ENCODE measurements at regions not wholly inside any gene's neighbourhood (a gene's known extent, or its start where the extent isn't known, plus 50 kb on each side); places are given as distances from the start of the nearest gene placed in this dataset.

DNA sequence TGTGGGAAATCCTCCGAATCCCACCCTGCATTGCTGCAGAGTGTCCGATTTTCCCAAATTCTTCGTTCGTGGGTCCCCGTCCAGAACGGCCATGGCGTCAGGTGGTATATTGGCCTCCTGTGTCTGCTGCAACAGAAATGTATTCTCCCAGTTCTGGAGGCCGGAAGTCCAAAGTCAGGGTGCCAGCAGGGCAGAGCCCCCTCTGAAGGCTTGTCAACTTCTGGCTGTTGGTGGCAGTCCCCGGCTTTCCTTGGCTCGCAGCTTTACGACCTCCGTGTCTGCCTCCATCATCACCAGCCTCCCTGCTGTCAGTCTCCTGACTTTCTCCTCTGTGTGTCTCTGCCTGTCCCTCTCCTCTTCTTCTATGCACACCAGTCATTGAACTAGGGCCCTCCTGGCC, 142.1 kb upstream of the FOXF1 start:
- H3K36me3 ChIP-seq (replicated peaks in 1 of 2; ENCODE audit: control insufficient read depth in 2 of 2, insufficient read depth in 2 of 2, low read length in 2 of 2): no peaks in the 10 kb centered on the region
- H3K9me3 ChIP-seq (replicated peaks in 1 of 2; ENCODE audit: control insufficient read depth in 2 of 2, insufficient read depth in 1 of 2, low read depth in 1 of 2, low read length in 2 of 2): no peaks in the 10 kb centered on the region
- H2BK120ac ChIP-seq (ENCODE audit: low read depth, low read length): no peak overlapping the region
- H3K27me3 ChIP-seq (ENCODE audit: control insufficient read depth in 3 of 3, insufficient read depth in 3 of 3, low read depth in 1 of 3, low read length in 3 of 3): peaks cover 0 to 36% (median 0%) of the 10 kb centered on the region in 3 experiments
- H3K23ac ChIP-seq (ENCODE audit: low read depth, low read length, poor library complexity): no peak overlapping the region
- H2BK12ac ChIP-seq (ENCODE audit: low read length): no peak overlapping the region
- H2BK15ac ChIP-seq (ENCODE audit: low read length): no peak overlapping the region
- H2BK5ac ChIP-seq (ENCODE audit: low read length): no peak overlapping the region
- peaks cover 0 to 8% of the 10 kb centered on the region in 2 donors for H3K4me1 ChIP-seq (ENCODE audit: control insufficient read depth in 2 of 2, insufficient read depth in 1 of 2, low read depth in 1 of 2, low read length in 2 of 2)
- no peak overlapping the region for H3K9ac ChIP-seq (ENCODE audit: low read depth, low read length, poor library complexity)
- no peak overlapping the region for H4K8ac ChIP-seq (ENCODE audit: low read depth, low read length)
- no peaks in the 10 kb centered on the region for H3K79me1 ChIP-seq (ENCODE audit: low read depth, low read length)
- no peak for DNase-seq (ENCODE audit: low spot score)
- no CpG with 5 or more reads among the region's 12 CpGs for WGBS, 2 donors (ENCODE audit: extremely low coverage in 2 of 2, insufficient read length in 2 of 2, insufficient replicate concordance in 1 of 2)
- H2AFZ ChIP-seq (ENCODE audit: low read length): no peak overlapping the region
- H3K14ac ChIP-seq (ENCODE audit: low read length): no peak overlapping the region
- H3K4me3 ChIP-seq (ENCODE audit: low read length in 2 of 2): no peak overlapping the region
- no peak overlapping the region for H2AK5ac ChIP-seq (ENCODE audit: low read depth, low read length)
- H4K91ac ChIP-seq (ENCODE audit: low read depth, low read length, poor library complexity): peak overlapping the region; percentile 24
- H3K27ac ChIP-seq (replicated peaks; ENCODE audit: low read length): no peak overlapping the region
- no peak overlapping the region for H3K4me2 ChIP-seq (ENCODE audit: insufficient read depth, low read length, poor library complexity, severe bottlenecking)
- no peak overlapping the region for H3K4ac ChIP-seq (ENCODE audit: low read length)
- no peak overlapping the region for H3K18ac ChIP-seq (ENCODE audit: low read length)

DNA sequence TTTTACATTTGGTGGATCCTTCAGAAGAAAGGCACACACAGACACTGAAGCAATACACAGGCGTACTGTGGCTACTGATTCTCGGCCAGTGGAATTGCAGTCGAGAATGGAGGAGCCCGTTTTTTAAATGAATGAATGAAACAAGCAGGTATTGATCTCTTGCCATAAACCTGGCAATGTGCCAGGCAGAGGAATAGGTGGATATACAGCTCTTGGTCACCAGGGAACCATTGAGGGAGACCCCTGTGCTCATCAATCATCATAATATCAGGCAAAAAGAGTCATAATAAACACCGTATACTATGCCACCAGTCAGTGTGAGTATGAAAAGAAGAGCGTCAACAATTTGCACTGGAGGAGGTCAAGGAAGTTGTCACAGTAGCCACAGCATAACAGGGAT, 140.3 kb upstream of the FOXF1 start:
- Histone ChIP-seq H4K8ac (ENCODE audit: low read depth, low read length) (no peak overlapping the region), H3K36me3 (replicated peaks in 1 of 2; ENCODE audit: control insufficient read depth in 2 of 2, insufficient read depth in 2 of 2, low read length in 2 of 2) (no peaks in the 10 kb centered on the region), H2BK15ac (ENCODE audit: low read length) (no peak overlapping the region), H2AFZ (ENCODE audit: low read length) (no peak overlapping the region), H3K4me3 (ENCODE audit: low read length in 2 of 2) (no peak overlapping the region), H3K4me2 (ENCODE audit: insufficient read depth, low read length, poor library complexity, severe bottlenecking) (no peak overlapping the region), H3K27ac (replicated peaks; ENCODE audit: low read length) (no peak overlapping the region), H3K79me1 (ENCODE audit: low read depth, low read length) (no peaks in the 10 kb centered on the region), H4K91ac (ENCODE audit: low read depth, low read length, poor library complexity) (no peak overlapping the region), H3K4me1 (ENCODE audit: control insufficient read depth in 2 of 2, insufficient read depth in 1 of 2, low read depth in 1 of 2, low read length in 2 of 2) (peaks cover 0 to 8% of the 10 kb centered on the region in 2 donors), H2BK12ac (ENCODE audit: low read length) (no peak overlapping the region), H3K4ac (ENCODE audit: low read length) (no peak overlapping the region), H3K27me3 (ENCODE audit: control insufficient read depth in 3 of 3, insufficient read depth in 3 of 3, low read depth in 1 of 3, low read length in 3 of 3) (peaks cover 0 to 27% (median 0%) of the 10 kb centered on the region in 3 experiments), H2BK120ac (ENCODE audit: low read depth, low read length) (no peak overlapping the region), H3K18ac (ENCODE audit: low read length) (no peak overlapping the region), H2AK5ac (ENCODE audit: low read depth, low read length) (no peak overlapping the region), H3K9ac (ENCODE audit: low read depth, low read length, poor library complexity) (no peak overlapping the region), H3K23ac (ENCODE audit: low read depth, low read length, poor library complexity) (no peak overlapping the region), H3K14ac (ENCODE audit: low read length) (no peak overlapping the region), H3K9me3 (replicated peaks in 1 of 2; ENCODE audit: control insufficient read depth in 2 of 2, insufficient read depth in 1 of 2, low read depth in 1 of 2, low read length in 2 of 2) (no peaks in the 10 kb centered on the region), H2BK5ac (ENCODE audit: low read length) (no peak overlapping the region)
- no CpG with 5 or more reads among the region's 6 CpGs for WGBS, 2 donors (ENCODE audit: extremely low coverage in 2 of 2, insufficient read length in 2 of 2, insufficient replicate concordance in 1 of 2)
- no peak for DNase-seq (ENCODE audit: low spot score)

DNA sequence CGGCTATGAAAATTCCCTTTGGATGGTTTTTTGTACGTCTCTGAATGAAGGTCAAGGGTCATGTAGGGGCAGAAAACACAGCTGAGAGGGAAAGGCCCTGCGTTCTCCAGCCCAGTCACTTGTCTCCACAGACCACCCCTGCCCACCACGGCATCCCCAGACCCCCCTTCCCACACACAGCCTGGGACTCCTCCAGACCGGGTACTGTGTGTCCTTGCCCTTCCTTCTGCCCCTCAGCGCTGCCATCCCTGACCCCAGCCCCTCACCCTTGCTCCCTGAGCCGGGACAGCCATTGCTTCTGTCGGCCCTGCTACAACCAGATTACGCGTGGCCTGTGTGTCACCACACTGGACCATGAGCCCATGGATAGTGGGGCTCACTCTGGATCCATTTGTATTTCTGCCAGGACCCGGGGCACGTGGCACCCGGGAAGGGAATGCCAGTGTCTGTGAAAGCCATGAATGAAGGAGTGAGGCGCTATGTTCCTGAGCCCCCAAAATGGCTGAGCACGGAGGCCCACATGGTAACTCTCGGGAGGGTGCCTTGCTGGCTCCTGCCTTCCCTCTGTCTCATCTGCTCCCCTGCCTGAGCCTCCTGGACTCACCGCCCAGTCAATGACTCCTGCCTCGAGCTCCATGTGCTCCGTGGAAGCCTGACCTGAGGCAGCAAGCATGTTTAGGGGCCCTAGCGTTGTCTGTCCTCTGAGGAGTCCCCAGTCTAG, 139.1 kb upstream of the FOXF1 start:
- H3K79me1 ChIP-seq (ENCODE audit: low read depth, low read length): no peaks in the 10 kb centered on the region
- H2BK15ac ChIP-seq (ENCODE audit: low read length): no peak overlapping the region
- WGBS, 2 donors (ENCODE audit: extremely low coverage in 2 of 2, insufficient read length in 2 of 2, insufficient replicate concordance in 1 of 2): no CpG with 5 or more reads among the region's 20 CpGs
- H2BK12ac ChIP-seq (ENCODE audit: low read length): peak overlapping the region; percentile 8
- H3K14ac ChIP-seq (ENCODE audit: low read length): no peak overlapping the region
- H3K4me3 ChIP-seq (ENCODE audit: low read length in 2 of 2): no peak overlapping the region
- H3K9me3 ChIP-seq (replicated peaks in 1 of 2; ENCODE audit: control insufficient read depth in 2 of 2, insufficient read depth in 1 of 2, low read depth in 1 of 2, low read length in 2 of 2): no peaks in the 10 kb centered on the region
- no peak for DNase-seq (ENCODE audit: low spot score)
- H3K4me1 ChIP-seq (ENCODE audit: control insufficient read depth in 2 of 2, insufficient read depth in 1 of 2, low read depth in 1 of 2, low read length in 2 of 2): peaks cover 0 to 8% of the 10 kb centered on the region in 2 donors
- peak overlapping the region; percentile 43 for H3K4ac ChIP-seq (ENCODE audit: low read length)
- H2AK5ac ChIP-seq (ENCODE audit: low read depth, low read length): peak overlapping the region; percentile 69
- H3K9ac ChIP-seq (ENCODE audit: low read depth, low read length, poor library complexity): no peak overlapping the region
- peaks cover 0 to 28% (median 0%) of the 10 kb centered on the region in 3 experiments for H3K27me3 ChIP-seq (ENCODE audit: control insufficient read depth in 3 of 3, insufficient read depth in 3 of 3, low read depth in 1 of 3, low read length in 3 of 3)
- peak overlapping the region; percentile 24 for H4K91ac ChIP-seq (ENCODE audit: low read depth, low read length, poor library complexity)
- peak overlapping the region; percentile 89 for H3K18ac ChIP-seq (ENCODE audit: low read length)
- H3K36me3 ChIP-seq (replicated peaks in 1 of 2; ENCODE audit: control insufficient read depth in 2 of 2, insufficient read depth in 2 of 2, low read length in 2 of 2): no peaks in the 10 kb centered on the region
- H3K23ac ChIP-seq (ENCODE audit: low read depth, low read length, poor library complexity): peak overlapping the region; percentile 48
- H3K4me2 ChIP-seq (ENCODE audit: insufficient read depth, low read length, poor library complexity, severe bottlenecking): no peak overlapping the region
- no peak overlapping the region for H4K8ac ChIP-seq (ENCODE audit: low read depth, low read length)
- no peak overlapping the region for H3K27ac ChIP-seq (replicated peaks; ENCODE audit: low read length)
- peak overlapping the region; percentile 30 for H2BK120ac ChIP-seq (ENCODE audit: low read depth, low read length)
- H2BK5ac ChIP-seq (ENCODE audit: low read length): no peak overlapping the region
- no peak overlapping the region for H2AFZ ChIP-seq (ENCODE audit: low read length)

- Histone ChIP-seq H3K23ac (ENCODE audit: low read depth, low read length, poor library complexity) (no peak overlapping the region), H3K4ac (ENCODE audit: low read length) (no peak overlapping the region), H3K4me2 (ENCODE audit: insufficient read depth, low read length, poor library complexity, severe bottlenecking) (no peak overlapping the region), H2AFZ (ENCODE audit: low read length) (no peak overlapping the region), H2BK5ac (ENCODE audit: low read length) (no peak overlapping the region), H2AK5ac (ENCODE audit: low read depth, low read length) (no peak overlapping the region), H3K27me3 (ENCODE audit: control insufficient read depth in 3 of 3, insufficient read depth in 3 of 3, low read depth in 1 of 3, low read length in 3 of 3) (peaks cover 0 to 35% (median 0%) of the 10 kb centered on the region in 3 experiments), H3K79me1 (ENCODE audit: low read depth, low read length) (no peaks in the 10 kb centered on the region), H3K18ac (ENCODE audit: low read length) (peak overlapping the region; percentile 79), H2BK120ac (ENCODE audit: low read depth, low read length) (no peak overlapping the region), H3K9ac (ENCODE audit: low read depth, low read length, poor library complexity) (no peak overlapping the region), H3K4me1 (ENCODE audit: control insufficient read depth in 2 of 2, insufficient read depth in 1 of 2, low read depth in 1 of 2, low read length in 2 of 2) (peaks cover 0 to 8% of the 10 kb centered on the region in 2 donors), H3K9me3 (replicated peaks in 1 of 2; ENCODE audit: control insufficient read depth in 2 of 2, insufficient read depth in 1 of 2, low read depth in 1 of 2, low read length in 2 of 2) (no peaks in the 10 kb centered on the region), H3K27ac (replicated peaks; ENCODE audit: low read length) (no peak overlapping the region), H2BK15ac (ENCODE audit: low read length) (no peak overlapping the region), H4K8ac (ENCODE audit: low read depth, low read length) (no peak overlapping the region), H2BK12ac (ENCODE audit: low read length) (no peak overlapping the region), H3K36me3 (replicated peaks in 1 of 2; ENCODE audit: control insufficient read depth in 2 of 2, insufficient read depth in 2 of 2, low read length in 2 of 2) (no peaks in the 10 kb centered on the region), H3K4me3 (ENCODE audit: low read length in 2 of 2) (no peak overlapping the region), H4K91ac (ENCODE audit: low read depth, low read length, poor library complexity) (no peak overlapping the region), H3K14ac (ENCODE audit: low read length) (no peak overlapping the region)
- no peak for DNase-seq (ENCODE audit: low spot score)
- no CpG with 5 or more reads among the region's 8 CpGs for WGBS, 2 donors (ENCODE audit: extremely low coverage in 2 of 2, insufficient read length in 2 of 2, insufficient replicate concordance in 1 of 2)
Measured at GRCh38 chr16:86372193-86372592, 138.1 kb upstream of the FOXF1 start.
